ENCODE measurements at regions not wholly inside any gene's neighbourhood (a gene's known extent, or its start where the extent isn't known, plus 50 kb on each side); places are given as distances from the start of the nearest gene placed in this dataset.

GRCh38 chr4:129167640-129168260 lies 71.8 kb downstream of the C4orf33 start:
- TF ChIP-seq, protein P1, sequence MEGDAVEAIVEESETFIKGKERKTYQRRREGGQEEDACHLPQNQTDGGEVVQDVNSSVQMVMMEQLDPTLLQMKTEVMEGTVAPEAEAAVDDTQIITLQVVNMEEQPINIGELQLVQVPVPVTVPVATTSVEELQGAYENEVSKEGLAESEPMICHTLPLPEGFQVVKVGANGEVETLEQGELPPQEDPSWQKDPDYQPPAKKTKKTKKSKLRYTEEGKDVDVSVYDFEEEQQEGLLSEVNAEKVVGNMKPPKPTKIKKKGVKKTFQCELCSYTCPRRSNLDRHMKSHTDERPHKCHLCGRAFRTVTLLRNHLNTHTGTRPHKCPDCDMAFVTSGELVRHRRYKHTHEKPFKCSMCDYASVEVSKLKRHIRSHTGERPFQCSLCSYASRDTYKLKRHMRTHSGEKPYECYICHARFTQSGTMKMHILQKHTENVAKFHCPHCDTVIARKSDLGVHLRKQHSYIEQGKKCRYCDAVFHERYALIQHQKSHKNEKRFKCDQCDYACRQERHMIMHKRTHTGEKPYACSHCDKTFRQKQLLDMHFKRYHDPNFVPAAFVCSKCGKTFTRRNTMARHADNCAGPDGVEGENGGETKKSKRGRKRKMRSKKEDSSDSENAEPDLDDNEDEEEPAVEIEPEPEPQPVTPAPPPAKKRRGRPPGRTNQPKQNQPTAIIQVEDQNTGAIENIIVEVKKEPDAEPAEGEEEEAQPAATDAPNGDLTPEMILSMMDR (IDR thresholded peaks at IDR 0.05; ENCODE audit: insufficient read depth, low read length, poor library complexity, severe bottlenecking), result no peak
- H3K4me3 ChIP-seq (replicated peaks; ENCODE audit: low read depth, low read length), result no peak overlapping the region
- no peak for DNase-seq (ENCODE audit: extremely low read depth, insufficient read length)
- H3K27me3 ChIP-seq (replicated peaks; ENCODE audit: control insufficient read depth, insufficient read depth, low read length), result no peaks in the 10 kb centered on the region; the same call in 1 of the 2 replicates
- H3K36me3 ChIP-seq (ENCODE audit: control insufficient read depth, insufficient read depth, low read length), result no peaks in the 10 kb centered on the region

DNA sequence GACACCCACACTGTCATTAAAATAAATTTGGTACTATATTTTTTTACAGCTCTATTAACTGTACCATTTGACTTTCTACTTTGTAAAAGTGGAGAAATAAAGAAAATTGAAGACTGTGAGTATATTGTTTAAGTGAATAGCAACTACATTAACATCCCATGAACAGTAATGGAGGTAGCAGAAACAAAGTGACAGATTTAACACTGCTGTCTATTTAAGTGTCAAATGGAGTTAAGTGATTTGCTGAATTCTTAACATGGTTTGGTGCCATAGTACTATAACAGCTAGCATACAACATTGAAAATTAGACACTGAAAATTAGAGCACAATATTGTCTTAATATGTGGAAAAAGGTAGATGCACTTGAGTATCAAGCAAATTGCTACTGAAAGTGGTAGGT lies 76.2 kb downstream of the C4orf33 start:
- DNase-seq (ENCODE audit: extremely low read depth, insufficient read length), result no peak
- Histone ChIP-seq H3K27me3 (replicated peaks; ENCODE audit: control insufficient read depth, insufficient read depth, low read length) (no peaks in the 10 kb centered on the region; the same call in 1 of the 2 replicates), H3K36me3 (ENCODE audit: control insufficient read depth, insufficient read depth, low read length) (no peaks in the 10 kb centered on the region), H3K4me3 (replicated peaks; ENCODE audit: low read depth, low read length) (no peak overlapping the region)
- TF ChIP-seq, protein P1 (IDR thresholded peaks at IDR 0.05; ENCODE audit: insufficient read depth, low read length, poor library complexity, severe bottlenecking), result no peak

DNA sequence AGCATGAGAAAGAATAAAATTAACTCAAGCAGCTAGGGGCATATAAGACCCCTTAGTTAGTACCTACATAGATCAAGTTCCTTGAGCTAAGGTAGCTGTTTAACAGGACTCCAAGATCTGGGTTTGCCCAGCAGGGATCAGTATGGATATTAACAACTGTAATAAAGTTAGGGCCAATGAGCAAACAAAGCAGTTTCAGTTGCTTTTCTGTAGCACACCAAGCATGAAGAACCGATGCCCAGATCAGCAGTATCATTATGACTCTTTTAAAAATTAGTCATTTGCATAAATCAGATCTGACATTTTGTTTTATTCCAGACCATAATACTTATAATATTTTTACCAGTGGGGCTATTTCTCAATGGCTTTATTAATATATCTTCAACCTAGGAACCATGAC lies 80.9 kb downstream of the C4orf33 start:
- H3K4me3 ChIP-seq (replicated peaks; ENCODE audit: low read depth, low read length), result no peak overlapping the region
- DNase-seq (ENCODE audit: extremely low read depth, insufficient read length), result no peak
- H3K27me3 ChIP-seq (replicated peaks; ENCODE audit: control insufficient read depth, insufficient read depth, low read length), result no peaks in the 10 kb centered on the region
- no peaks in the 10 kb centered on the region for H3K36me3 ChIP-seq (ENCODE audit: control insufficient read depth, insufficient read depth, low read length)
- TF ChIP-seq, protein P1 (IDR thresholded peaks at IDR 0.05; ENCODE audit: insufficient read depth, low read length, poor library complexity, severe bottlenecking), result no peak

DNA sequence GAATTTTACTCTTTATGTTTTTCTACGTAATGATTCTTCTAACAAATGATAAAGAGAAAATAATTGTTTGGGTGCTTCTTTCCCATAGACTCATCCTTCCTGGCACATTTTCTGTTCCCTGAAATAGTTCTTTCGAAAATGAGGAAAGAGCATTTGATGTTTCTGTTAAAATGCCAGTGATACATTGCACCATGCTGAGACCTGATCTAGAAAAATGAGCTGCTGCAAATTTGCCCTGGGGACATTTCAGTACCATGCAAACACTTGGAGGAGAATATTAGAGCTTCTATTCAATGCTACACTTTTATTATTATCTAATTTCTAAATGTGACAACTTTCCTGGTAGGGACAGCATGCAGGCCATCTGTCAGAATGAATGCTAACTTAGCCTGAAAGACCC lies 83.3 kb downstream of the C4orf33 start:
- no peaks in the 10 kb centered on the region for H3K27me3 ChIP-seq (replicated peaks; ENCODE audit: control insufficient read depth, insufficient read depth, low read length)
- TF ChIP-seq, protein P1 (IDR thresholded peaks at IDR 0.05; ENCODE audit: insufficient read depth, low read length, poor library complexity, severe bottlenecking), result no peak
- no peaks in the 10 kb centered on the region for H3K36me3 ChIP-seq (ENCODE audit: control insufficient read depth, insufficient read depth, low read length)
- no peak for DNase-seq (ENCODE audit: extremely low read depth, insufficient read length)
- H3K4me3 ChIP-seq (replicated peaks; ENCODE audit: low read depth, low read length), result no peak overlapping the region

- Histone ChIP-seq H3K27me3 (replicated peaks; ENCODE audit: control insufficient read depth, insufficient read depth, low read length) (no peaks in the 10 kb centered on the region), H3K4me3 (replicated peaks; ENCODE audit: low read depth, low read length) (no peak overlapping the region), H3K36me3 (ENCODE audit: control insufficient read depth, insufficient read depth, low read length) (no peaks in the 10 kb centered on the region)
- DNase-seq (ENCODE audit: extremely low read depth, insufficient read length), result no peak
- TF ChIP-seq, protein P1 (IDR thresholded peaks at IDR 0.05; ENCODE audit: insufficient read depth, low read length, poor library complexity, severe bottlenecking), result no peak
Observed at GRCh38 chr4:129189630-129190029, 93.7 kb downstream of the C4orf33 start.
